ENCODE measurements at regions not wholly inside any gene's neighbourhood (a gene's known extent, or its start where the extent isn't known, plus 50 kb on each side); places are given as distances from the start of the nearest gene placed in this dataset.
A peak's percentile ranks its signal among the peaks of the same experiment; 100 is the strongest.

DNA sequence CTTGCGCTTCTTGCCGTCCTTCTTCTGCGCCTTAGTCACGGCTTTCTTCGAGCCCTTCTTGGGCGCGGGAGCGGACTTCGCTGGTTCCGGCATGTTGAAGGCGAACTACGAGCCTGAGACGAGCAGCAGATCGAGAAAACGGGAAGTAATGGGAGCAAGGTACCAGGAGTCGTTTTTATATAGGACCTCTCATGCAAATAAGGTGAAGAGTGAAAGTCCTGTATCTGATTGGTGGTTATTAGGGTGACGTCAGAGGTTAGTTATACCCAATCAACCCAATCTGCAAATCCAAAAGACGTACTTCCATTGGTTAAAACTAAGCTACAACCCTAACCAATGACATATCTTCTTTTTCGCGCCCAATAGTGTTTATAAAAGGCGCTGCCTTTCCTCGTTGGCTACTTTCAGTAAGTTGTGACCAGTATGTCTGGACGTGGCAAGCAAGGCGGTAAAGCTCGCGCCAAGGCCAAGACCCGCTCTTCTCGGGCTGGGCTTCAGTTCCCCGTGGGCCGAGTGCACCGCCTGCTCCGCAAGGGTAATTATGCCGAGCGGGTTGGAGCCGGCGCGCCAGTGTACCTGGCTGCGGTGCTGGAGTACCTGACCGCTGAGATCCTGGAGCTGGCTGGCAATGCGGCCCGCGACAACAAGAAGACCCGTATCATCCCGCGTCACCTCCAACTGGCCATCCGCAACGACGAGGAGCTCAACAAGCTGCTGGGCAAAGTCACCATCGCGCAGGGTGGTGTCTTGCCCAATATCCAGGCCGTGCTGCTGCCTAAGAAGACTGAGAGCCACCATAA is 100.6 kb upstream of the PRSS16 start (continued):
- TF ChIP-seq MXI1 (IDR thresholded peaks at IDR 0.05; ENCODE audit: borderline replicate concordance, low read depth, low read length) (0 out of 3 replicates have a peak, but pooled peaks have one; percentile 41), ZNF101 (CRISPR knock-in tag; IDR thresholded peaks at IDR 0.05; ENCODE audit: borderline replicate concordance, low read depth) (no peak), NFKB2 (CRISPR knock-in tag; IDR thresholded peaks at IDR 0.05; ENCODE audit: borderline replicate concordance) (no peak), SALL1 (CRISPR knock-in tag; IDR thresholded peaks at IDR 0.05) (0 out of 2 replicates have a peak, but pooled peaks have one; percentile 12), ZNF451 (CRISPR knock-in tag; IDR thresholded peaks at IDR 0.05) (no peak), GABPA (IDR thresholded peaks at IDR 0.05; ENCODE audit: low read depth, low read length) (no peak), GABPA (CRISPR knock-in tag; IDR thresholded peaks at IDR 0.05; ENCODE audit: low read depth) (no peak), TCF7 (IDR thresholded peaks at IDR 0.05; ENCODE audit: low read depth) (no peak), FOXK2 (IDR thresholded peaks at IDR 0.05) (no peak), HES4 (CRISPR knock-in tag; IDR thresholded peaks at IDR 0.05; ENCODE audit: borderline replicate concordance) (0 out of 2 replicates have a peak, but pooled peaks have one; percentile 30), SNAPC2 (CRISPR knock-in tag; IDR thresholded peaks at IDR 0.05) (0 out of 2 replicates have a peak, but pooled peaks have one; percentile 38)
- TF ChIP-seq, protein P1, sequence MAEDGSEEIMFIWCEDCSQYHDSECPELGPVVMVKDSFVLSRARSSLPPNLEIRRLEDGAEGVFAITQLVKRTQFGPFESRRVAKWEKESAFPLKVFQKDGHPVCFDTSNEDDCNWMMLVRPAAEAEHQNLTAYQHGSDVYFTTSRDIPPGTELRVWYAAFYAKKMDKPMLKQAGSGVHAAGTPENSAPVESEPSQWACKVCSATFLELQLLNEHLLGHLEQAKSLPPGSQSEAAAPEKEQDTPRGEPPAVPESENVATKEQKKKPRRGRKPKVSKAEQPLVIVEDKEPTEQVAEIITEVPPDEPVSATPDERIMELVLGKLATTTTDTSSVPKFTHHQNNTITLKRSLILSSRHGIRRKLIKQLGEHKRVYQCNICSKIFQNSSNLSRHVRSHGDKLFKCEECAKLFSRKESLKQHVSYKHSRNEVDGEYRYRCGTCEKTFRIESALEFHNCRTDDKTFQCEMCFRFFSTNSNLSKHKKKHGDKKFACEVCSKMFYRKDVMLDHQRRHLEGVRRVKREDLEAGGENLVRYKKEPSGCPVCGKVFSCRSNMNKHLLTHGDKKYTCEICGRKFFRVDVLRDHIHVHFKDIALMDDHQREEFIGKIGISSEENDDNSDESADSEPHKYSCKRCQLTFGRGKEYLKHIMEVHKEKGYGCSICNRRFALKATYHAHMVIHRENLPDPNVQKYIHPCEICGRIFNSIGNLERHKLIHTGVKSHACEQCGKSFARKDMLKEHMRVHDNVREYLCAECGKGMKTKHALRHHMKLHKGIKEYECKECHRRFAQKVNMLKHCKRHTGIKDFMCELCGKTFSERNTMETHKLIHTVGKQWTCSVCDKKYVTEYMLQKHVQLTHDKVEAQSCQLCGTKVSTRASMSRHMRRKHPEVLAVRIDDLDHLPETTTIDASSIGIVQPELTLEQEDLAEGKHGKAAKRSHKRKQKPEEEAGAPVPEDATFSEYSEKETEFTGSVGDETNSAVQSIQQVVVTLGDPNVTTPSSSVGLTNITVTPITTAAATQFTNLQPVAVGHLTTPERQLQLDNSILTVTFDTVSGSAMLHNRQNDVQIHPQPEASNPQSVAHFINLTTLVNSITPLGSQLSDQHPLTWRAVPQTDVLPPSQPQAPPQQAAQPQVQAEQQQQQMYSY (CRISPR knock-in tag; IDR thresholded peaks at IDR 0.05) = no peak
- TF ChIP-seq, protein P2, sequence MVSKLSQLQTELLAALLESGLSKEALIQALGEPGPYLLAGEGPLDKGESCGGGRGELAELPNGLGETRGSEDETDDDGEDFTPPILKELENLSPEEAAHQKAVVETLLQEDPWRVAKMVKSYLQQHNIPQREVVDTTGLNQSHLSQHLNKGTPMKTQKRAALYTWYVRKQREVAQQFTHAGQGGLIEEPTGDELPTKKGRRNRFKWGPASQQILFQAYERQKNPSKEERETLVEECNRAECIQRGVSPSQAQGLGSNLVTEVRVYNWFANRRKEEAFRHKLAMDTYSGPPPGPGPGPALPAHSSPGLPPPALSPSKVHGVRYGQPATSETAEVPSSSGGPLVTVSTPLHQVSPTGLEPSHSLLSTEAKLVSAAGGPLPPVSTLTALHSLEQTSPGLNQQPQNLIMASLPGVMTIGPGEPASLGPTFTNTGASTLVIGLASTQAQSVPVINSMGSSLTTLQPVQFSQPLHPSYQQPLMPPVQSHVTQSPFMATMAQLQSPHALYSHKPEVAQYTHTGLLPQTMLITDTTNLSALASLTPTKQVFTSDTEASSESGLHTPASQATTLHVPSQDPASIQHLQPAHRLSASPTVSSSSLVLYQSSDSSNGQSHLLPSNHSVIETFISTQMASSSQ (IDR thresholded peaks at IDR 0.05; ENCODE audit: low read depth) = no peak
- TF ChIP-seq, protein P2 (CRISPR knock-in tag; IDR thresholded peaks at IDR 0.05; ENCODE audit: borderline replicate concordance) = no peak; the same call in 1 of the 2 replicates
- TF ChIP-seq, protein P3, sequence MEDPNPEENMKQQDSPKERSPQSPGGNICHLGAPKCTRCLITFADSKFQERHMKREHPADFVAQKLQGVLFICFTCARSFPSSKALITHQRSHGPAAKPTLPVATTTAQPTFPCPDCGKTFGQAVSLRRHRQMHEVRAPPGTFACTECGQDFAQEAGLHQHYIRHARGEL (CRISPR knock-in tag; IDR thresholded peaks at IDR 0.05) = no peak

Data from HepG2 (cell line).